ENCODE measurements at regions not wholly inside any gene's neighbourhood (a gene's known extent, or its start where the extent isn't known, plus 50 kb on each side); places are given as distances from the start of the nearest gene placed in this dataset.

DNA sequence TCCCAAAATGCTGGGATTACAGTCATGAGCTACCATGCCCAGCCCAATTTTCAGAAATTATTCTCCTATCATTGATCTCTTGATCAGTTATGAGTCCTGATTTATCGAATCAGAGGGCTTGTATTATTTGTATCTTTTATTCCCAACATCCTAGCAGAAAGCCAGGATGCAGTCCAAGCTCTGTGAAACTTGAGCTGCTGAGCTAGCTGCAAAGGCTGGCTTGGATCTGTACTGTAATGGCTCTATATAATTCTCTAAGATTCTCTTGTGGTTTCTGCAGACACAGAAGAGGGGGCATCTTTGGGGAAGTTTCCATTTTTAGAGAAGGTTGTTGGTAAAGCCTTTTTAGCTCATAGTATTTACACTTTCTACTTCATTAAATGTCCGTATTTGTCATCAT is 227.1 kb downstream of the MAP2K4 start:
- H3K4ac ChIP-seq (ENCODE audit: low read depth, low read length): no peak overlapping the region
- H3K79me2 ChIP-seq (ENCODE audit: insufficient read depth, low read length): no peaks in the 10 kb centered on the region
- H2BK5ac ChIP-seq (ENCODE audit: insufficient read length, low read length): no peak overlapping the region
- H2AFZ ChIP-seq (ENCODE audit: low read length): no peak overlapping the region
- no peak overlapping the region for H2BK120ac ChIP-seq (ENCODE audit: low read depth, low read length, poor library complexity, severe bottlenecking)
- no peak overlapping the region for H2BK12ac ChIP-seq (ENCODE audit: insufficient read length, low read depth, low read length)
- H3K23me2 ChIP-seq (ENCODE audit: insufficient read length, low read depth, low read length, poor library complexity, severe bottlenecking): no peaks in the 10 kb centered on the region
- H3T11ph ChIP-seq (ENCODE audit: low read length): no peak overlapping the region
- H3K4me1 Mint-ChIP-seq: peaks cover 4 to 5% of the 10 kb centered on the region in 2 experiments; a peak in 3 of 4 replicates
- H3K9me3 Mint-ChIP-seq: no peaks in the 10 kb centered on the region
- no peak overlapping the region for H3K56ac ChIP-seq (ENCODE audit: insufficient read length, low read depth, low read length)
- no CpG with 5 or more reads among the region's 2 CpGs for WGBS (ENCODE audit: extremely low coverage, insufficient read length, low lambda C conversion rate)
- H3K14ac ChIP-seq (ENCODE audit: insufficient read depth, low read length): no peak overlapping the region
- no peak overlapping the region for H3K9ac ChIP-seq (ENCODE audit: extremely low read depth, insufficient read length, low read length)
- H3K27ac Mint-ChIP-seq: no peak overlapping the region
- H3K36me3 Mint-ChIP-seq (ENCODE audit: insufficient read depth in 1 of 3, low read depth in 3 of 3): no peaks in the 10 kb centered on the region
- no peak overlapping the region for H4K5ac ChIP-seq (ENCODE audit: insufficient read length, low read depth, low read length)
- H4K20me1 ChIP-seq (ENCODE audit: control insufficient read depth, insufficient read depth, insufficient read length): no peaks in the 10 kb centered on the region
- no peaks in the 10 kb centered on the region for H3K79me1 ChIP-seq (ENCODE audit: insufficient read depth, low read depth, low read length, poor library complexity, severe bottlenecking)
- H2AK5ac ChIP-seq (ENCODE audit: insufficient read length, low read length): no peak overlapping the region
- H3K4me1 ChIP-seq (ENCODE audit: insufficient read depth, low read length): no peaks in the 10 kb centered on the region
- no peak for DNase-seq
- no peak overlapping the region for H2BK15ac ChIP-seq (ENCODE audit: low read depth, low read length)
- H3K4me3 Mint-ChIP-seq: no peak overlapping the region
- H3K9me3 ChIP-seq (ENCODE audit: control insufficient read depth, low read depth, low read length): no peaks in the 10 kb centered on the region
- TF ChIP-seq, protein P1, sequence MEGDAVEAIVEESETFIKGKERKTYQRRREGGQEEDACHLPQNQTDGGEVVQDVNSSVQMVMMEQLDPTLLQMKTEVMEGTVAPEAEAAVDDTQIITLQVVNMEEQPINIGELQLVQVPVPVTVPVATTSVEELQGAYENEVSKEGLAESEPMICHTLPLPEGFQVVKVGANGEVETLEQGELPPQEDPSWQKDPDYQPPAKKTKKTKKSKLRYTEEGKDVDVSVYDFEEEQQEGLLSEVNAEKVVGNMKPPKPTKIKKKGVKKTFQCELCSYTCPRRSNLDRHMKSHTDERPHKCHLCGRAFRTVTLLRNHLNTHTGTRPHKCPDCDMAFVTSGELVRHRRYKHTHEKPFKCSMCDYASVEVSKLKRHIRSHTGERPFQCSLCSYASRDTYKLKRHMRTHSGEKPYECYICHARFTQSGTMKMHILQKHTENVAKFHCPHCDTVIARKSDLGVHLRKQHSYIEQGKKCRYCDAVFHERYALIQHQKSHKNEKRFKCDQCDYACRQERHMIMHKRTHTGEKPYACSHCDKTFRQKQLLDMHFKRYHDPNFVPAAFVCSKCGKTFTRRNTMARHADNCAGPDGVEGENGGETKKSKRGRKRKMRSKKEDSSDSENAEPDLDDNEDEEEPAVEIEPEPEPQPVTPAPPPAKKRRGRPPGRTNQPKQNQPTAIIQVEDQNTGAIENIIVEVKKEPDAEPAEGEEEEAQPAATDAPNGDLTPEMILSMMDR (conservative IDR thresholded peaks at IDR 0.05): no peak
- H3K18ac ChIP-seq (ENCODE audit: insufficient read length, low read depth, low read length): no peak overlapping the region
- H3K4me2 ChIP-seq (ENCODE audit: insufficient read depth, insufficient read length, low read length): no peak overlapping the region
- H2BK20ac ChIP-seq (ENCODE audit: low read depth, low read length, poor library complexity, severe bottlenecking): no peak overlapping the region
- no peak overlapping the region for H4K8ac ChIP-seq (replicated peaks; ENCODE audit: insufficient read length, low read depth, low read length)
- no peak overlapping the region for H4K91ac ChIP-seq (ENCODE audit: insufficient read length, low read depth, low read length)
- no peak overlapping the region for H3K23ac ChIP-seq (ENCODE audit: insufficient read length, low read depth, low read length)
- H3K27ac ChIP-seq (ENCODE audit: insufficient read length, low read depth, low read length): no peak overlapping the region
- H3K27me3 ChIP-seq (ENCODE audit: insufficient read depth, low read length): no peaks in the 10 kb centered on the region
- H3K27me3 Mint-ChIP-seq (ENCODE audit: low read depth): no peaks in the 10 kb centered on the region; the same call in none of the 2 replicates

Measured in H9 (cell line).